H9 (cell line): ENCODE measurements at regions not wholly inside any gene's neighbourhood (a gene's known extent, or its start where the extent isn't known, plus 50 kb on each side); places are given as distances from the start of the nearest gene placed in this dataset.

Experiments used
- DNase-seq: peaks from one replicate; pipeline ENCODE4 v3.0.0-alpha.2; 2017
- H2AFZ ChIP-seq: one replicate; pipeline ENCODE4 v1.6.1; 2013; ENCODE audit warnings: mild to moderate bottlenecking, low read length, control low read depth, moderate library complexity
- H2AK5ac ChIP-seq: 2 replicates; pipeline ENCODE4 v1.6.1; 2013; ENCODE audit warnings: low read length, control low read depth, mixed read lengths; ENCODE audit not compliant: insufficient read length
- H2BK120ac ChIP-seq: one replicate; pipeline ENCODE4 v1.6.1; 2013; ENCODE audit warnings: low read depth, mild to moderate bottlenecking, low read length, control low read depth, inconsistent platforms; ENCODE audit not compliant: poor library complexity, severe bottlenecking
- H2BK12ac ChIP-seq: 2 replicates; pipeline ENCODE4 v1.6.1; 2013; ENCODE audit warnings: low read length, control low read depth, mixed read lengths, low read depth; ENCODE audit not compliant: insufficient read length
- H2BK15ac ChIP-seq: 2 replicates; pipeline ENCODE4 v1.6.1; 2013; ENCODE audit warnings: low read depth, low read length, control low read depth
- H2BK20ac ChIP-seq: one replicate; pipeline ENCODE4 v1.6.1; 2013; ENCODE audit warnings: low read depth, mild to moderate bottlenecking, low read length, control low read depth, inconsistent platforms; ENCODE audit not compliant: poor library complexity, severe bottlenecking
- H2BK5ac ChIP-seq: 2 replicates; pipeline ENCODE4 v1.6.1; 2013; ENCODE audit warnings: low read length, control low read depth, mixed read lengths; ENCODE audit not compliant: insufficient read length
- H3K14ac ChIP-seq: 2 replicates; pipeline ENCODE4 v1.6.1; 2013; ENCODE audit warnings: low read length, control low read depth; ENCODE audit not compliant: insufficient read depth
- H3K18ac ChIP-seq: 2 replicates; pipeline ENCODE4 v1.6.1; 2013; ENCODE audit warnings: low read depth, mild to moderate bottlenecking, mixed read lengths, low read length, control low read depth; ENCODE audit not compliant: insufficient read length
- H3K23ac ChIP-seq: 2 replicates; pipeline ENCODE4 v1.6.1; 2013; ENCODE audit warnings: low read length, control low read depth, mixed read lengths, low read depth; ENCODE audit not compliant: insufficient read length
- H3K23me2 ChIP-seq: 2 replicates; pipeline ENCODE4 v1.6.1; 2013; ENCODE audit warnings: low read depth, mild to moderate bottlenecking, mixed read lengths, low read length, control low read depth; ENCODE audit not compliant: insufficient read length, poor library complexity, severe bottlenecking
- H3K27ac ChIP-seq: 2 replicates; pipeline ENCODE4 v1.5.1; 2013; ENCODE audit warnings: low read length, control low read depth, mixed read lengths, low read depth; ENCODE audit not compliant: insufficient read length
- H3K27me3 ChIP-seq: 2 replicates; pipeline ENCODE4 v1.6.1; 2013; ENCODE audit warnings: low read length, control low read depth, inconsistent platforms; ENCODE audit not compliant: insufficient read depth
- H3K4ac ChIP-seq: 2 replicates; pipeline ENCODE4 v1.6.1; 2013; ENCODE audit warnings: low read depth, mild to moderate bottlenecking, control low read depth, inconsistent platforms, low read length, moderate library complexity
- H3K4me1 ChIP-seq: 2 replicates; pipeline ENCODE4 v1.6.1; 2013; ENCODE audit warnings: low read length, control low read depth, inconsistent platforms; ENCODE audit not compliant: insufficient read depth
- H3K4me2 ChIP-seq: 2 replicates; pipeline ENCODE4 v1.6.1; 2013; ENCODE audit warnings: low read length, control low read depth, mixed read lengths; ENCODE audit not compliant: insufficient read length, insufficient read depth
- H3K56ac ChIP-seq: 2 replicates; pipeline ENCODE4 v1.6.1; 2013; ENCODE audit warnings: low read depth, mild to moderate bottlenecking, mixed read lengths, low read length, control low read depth; ENCODE audit not compliant: insufficient read length
- H3K79me1 ChIP-seq: 2 replicates; pipeline ENCODE4 v1.6.1; 2013; ENCODE audit warnings: low read depth, mild to moderate bottlenecking, moderate library complexity, low read length, control low read depth, inconsistent platforms; ENCODE audit not compliant: insufficient read depth, poor library complexity, severe bottlenecking
- H3K79me2 ChIP-seq: 2 replicates; pipeline ENCODE4 v1.6.1; 2013; ENCODE audit warnings: low read length, control low read depth, inconsistent platforms; ENCODE audit not compliant: insufficient read depth
- H3K9ac ChIP-seq: 2 replicates; pipeline ENCODE4 v1.6.1; 2013; ENCODE audit warnings: low read length, control low read depth, mixed read lengths; ENCODE audit not compliant: insufficient read length; ENCODE audit errors: extremely low read depth
- H3K9me3 ChIP-seq: one replicate; pipeline ENCODE4 v1.6.1; 2013; ENCODE audit warnings: low read depth, low read length, inconsistent platforms; ENCODE audit not compliant: control insufficient read depth
- H3T11ph ChIP-seq: one replicate; pipeline ENCODE4 v1.6.1; 2013; ENCODE audit warnings: mild to moderate bottlenecking, low read length, control low read depth, inconsistent platforms
- H4K20me1 ChIP-seq: one replicate; pipeline ENCODE4 v1.6.1; 2013; ENCODE audit not compliant: control insufficient read depth, insufficient read length, insufficient read depth
- H4K5ac ChIP-seq: 2 replicates; pipeline ENCODE4 v1.6.1; 2013; ENCODE audit warnings: low read depth, mild to moderate bottlenecking, mixed read lengths, low read length, control low read depth; ENCODE audit not compliant: insufficient read length
- H4K8ac ChIP-seq: replicated peaks from 2 replicates; pipeline ENCODE4 v1.6.1; 2013; ENCODE audit warnings: low read length, control low read depth, mixed read lengths, low read depth; ENCODE audit not compliant: insufficient read length
- H4K91ac ChIP-seq: 2 replicates; pipeline ENCODE4 v1.6.1; 2013; ENCODE audit warnings: low read depth, mild to moderate bottlenecking, moderate library complexity, mixed read lengths, low read length, control low read depth; ENCODE audit not compliant: insufficient read length
- H3K27ac Mint-ChIP-seq, 3 experiments: 2 replicates in 2 of 3; 3 replicates in 1 of 3; pipeline ENCODE4 v1.8.0; 2020 to 2021; ENCODE audit warnings: mixed read lengths in 3 of 3, mild to moderate bottlenecking in 1 of 3, moderate library complexity in 1 of 3
- H3K27me3 Mint-ChIP-seq: 2 replicates; pipeline ENCODE4 v1.8.0; 2021; ENCODE audit warnings: low read depth, mild to moderate bottlenecking, moderate library complexity, mixed read lengths
- H3K36me3 Mint-ChIP-seq, 3 experiments: 2 replicates in 2 of 3; 3 replicates in 1 of 3; pipeline ENCODE4 v1.8.0; 2020 to 2021; ENCODE audit warnings: low read depth in 3 of 3, mixed read lengths in 3 of 3; ENCODE audit not compliant: insufficient read depth in 1 of 3
- H3K4me1 Mint-ChIP-seq, 2 experiments: 2 replicates each; pipeline ENCODE4 v1.8.0; 2020; ENCODE audit warnings: mixed read lengths in 2 of 2
- H3K4me3 Mint-ChIP-seq, 2 experiments: 2 replicates in 1 of 2; 3 replicates in 1 of 2; pipeline ENCODE4 v1.8.0; 2020 to 2021; ENCODE audit warnings: mild to moderate bottlenecking in 2 of 2, mixed read lengths in 2 of 2, moderate library complexity in 1 of 2
- H3K9me3 Mint-ChIP-seq, 2 experiments: 2 replicates in 1 of 2; 3 replicates in 1 of 2; pipeline ENCODE4 v1.8.0; 2020; ENCODE audit warnings: mild to moderate bottlenecking in 2 of 2, mixed read lengths in 2 of 2, moderate library complexity in 1 of 2
- CTCF ChIP-seq: fragments of 200-600 bp; sonication (generic); conservative IDR thresholded peaks from 3 replicates; pipeline ENCODE4 v1.8.0; 2021; ENCODE audit warnings: antibody characterized with exemption, mild to moderate bottlenecking
- WGBS: extraction: QIAGEN DNeasy Blood & Tissue Kit; methylation state at CpG from one replicate; pipeline ENCODE4 v1.1.7; 2013; ENCODE audit warnings: missing lambda C conversion rate, low lambda C conversion rate, mixed read lengths; ENCODE audit not compliant: insufficient read length; ENCODE audit errors: extremely low coverage; 5-methylcytosine and 5-hydroxymethylcytosine counted together

GRCh38 chr1:95716550-95716949, 482.5 kb downstream of the RWDD3 start:
- no peak overlapping the region for H2AFZ ChIP-seq
- H2BK12ac ChIP-seq = no peak overlapping the region
- H4K91ac ChIP-seq = no peak overlapping the region
- no peaks in the 10 kb centered on the region for H3K9me3 Mint-ChIP-seq
- H2BK5ac ChIP-seq = no peak overlapping the region
- no peak overlapping the region for H2AK5ac ChIP-seq
- H3K27ac ChIP-seq = no peak overlapping the region
- H3K79me1 ChIP-seq = no peaks in the 10 kb centered on the region
- H3K9me3 ChIP-seq = no peaks in the 10 kb centered on the region
- DNase-seq = no peak
- no peak overlapping the region for H4K8ac ChIP-seq
- no peaks in the 10 kb centered on the region for H3K27me3 ChIP-seq
- no peak overlapping the region for H2BK120ac ChIP-seq
- no CpG with 5 or more reads among the region's 5 CpGs for WGBS
- H3K27me3 Mint-ChIP-seq = no peaks in the 10 kb centered on the region
- H3K56ac ChIP-seq = no peak overlapping the region
- TF ChIP-seq CTCF = no peak
- H3K36me3 Mint-ChIP-seq = peaks cover 0 to 2% (median 0%) of the 10 kb centered on the region in 3 experiments; a peak in 1 of 7 replicates
- no peak overlapping the region for H3K27ac Mint-ChIP-seq
- no peak overlapping the region for H3K18ac ChIP-seq
- no peaks in the 10 kb centered on the region for H3K4me1 ChIP-seq
- no peak overlapping the region for H3T11ph ChIP-seq
- no peak overlapping the region for H3K4ac ChIP-seq
- no peak overlapping the region for H3K4me3 Mint-ChIP-seq
- no peaks in the 10 kb centered on the region for H3K79me2 ChIP-seq
- H3K9ac ChIP-seq = no peak overlapping the region
- H3K4me2 ChIP-seq = no peak overlapping the region
- no peak overlapping the region for H4K5ac ChIP-seq
- no peak overlapping the region for H2BK20ac ChIP-seq
- no peaks in the 10 kb centered on the region for H3K23me2 ChIP-seq
- H2BK15ac ChIP-seq = no peak overlapping the region
- no peaks in the 10 kb centered on the region; a peak in 1 of 4 replicates for H3K4me1 Mint-ChIP-seq
- H3K14ac ChIP-seq = no peak overlapping the region
- H3K23ac ChIP-seq = no peak overlapping the region
- no peaks in the 10 kb centered on the region for H4K20me1 ChIP-seq
